Body of pancreas (tissue), 4 donors: ENCODE measurements at regions not wholly inside any gene's neighbourhood (a gene's known extent, or its start where the extent isn't known, plus 50 kb on each side); places are given as distances from the start of the nearest gene placed in this dataset.

Source experiments
- ATAC-seq: fragments of 150-250 bp; one replicate; pipeline ENCODE4 v1.9.1; 2016
- DNase-seq, 4 donors: peaks; one replicate each; pipeline ENCODE4 v3.0.0-alpha.2; 2019
- H3K27ac ChIP-seq, 4 donors: fragments of 200-600 bp; sonication (generic); 1 replicate in 3 of 4; 2 replicates in 1 of 4; pipeline versions ENCODE4 v1.5.1 to v1.6.1; 2016 to 2019; ENCODE audit warnings: mild to moderate bottlenecking in 1 of 4, mixed read lengths in 1 of 4, moderate library complexity in 1 of 4
- H3K27me3 ChIP-seq, 2 donors: fragments of 200-600 bp; sonication (generic); one replicate each; pipeline ENCODE4 v1.6.0; 2016; ENCODE audit warnings: mild to moderate bottlenecking in 1 of 2
- H3K36me3 ChIP-seq, 2 donors: fragments of 200-600 bp; sonication (generic); replicated peaks in 1 of 2; 2 replicates each; pipeline ENCODE4 v1.5.1; 2016; ENCODE audit warnings: low read depth in 2 of 2; ENCODE audit not compliant: insufficient read depth in 1 of 2
- H3K4me1 ChIP-seq: fragments of 200-600 bp; sonication (generic); one replicate; pipeline ENCODE4 v1.6.0; 2016
- H3K4me3 ChIP-seq, 2 donors: fragments of 200-600 bp; sonication (generic); 1 replicate in 1 of 2; 2 replicates in 1 of 2; pipeline ENCODE4 v1.5.1; 2016 to 2019
- H3K9me3 ChIP-seq, 3 donors: fragments of 200-600 bp; sonication (generic); 1 replicate in 2 of 3; 2 replicates in 1 of 3; pipeline ENCODE4 v1.5.1; 2016
- CTCF ChIP-seq, 7 experiments: fragments of 450-650 bp in 4 of 7; fragments of 200-600 bp in 3 of 7; sonication (generic) in 3 of 7; IDR thresholded peaks; one replicate each; pipeline ENCODE4 v1.5.1; 2016 to 2019; ENCODE audit warnings: antibody characterized with exemption in 7 of 7
- POLR2A ChIP-seq, 3 donors: fragments of 450-650 bp; IDR thresholded peaks; one replicate each; pipeline ENCODE4 v1.6.1; 2016; ENCODE audit warnings: antibody characterized with exemption in 3 of 3, mild to moderate bottlenecking in 2 of 3
- WGBS, 2 donors: methylation state at CpG; one replicate each; pipeline ENCODE4 v1.1.5; 2017; 5-methylcytosine and 5-hydroxymethylcytosine counted together
- intact Hi-C: fragments of 100-400 bp; cut with DNase I; formaldehyde crosslinking; loops from one replicate; pipeline ENCODE4 v1.15.1; 2023

GRCh38 chr5:105956456-105957196 lies 1714.1 kb downstream of the EFNA5 start:
- no peak for DNase-seq
- Histone ChIP-seq H3K4me1 (no peaks in the 10 kb centered on the region), H3K4me3 (no peak overlapping the region), H3K27ac (no peak overlapping the region), H3K27me3 (no peaks in the 10 kb centered on the region), H3K36me3 (no peaks in the 10 kb centered on the region), H3K9me3 (no peaks in the 10 kb centered on the region)
- WGBS, 2 donors: 80 to 87% methylated on average over 1 of the region's 1 CpG
- intact Hi-C loops: no loop called here
- no peak for ATAC-seq
- TF ChIP-seq POLR2A (IDR thresholded peaks at IDR 0.05): no peak
- TF ChIP-seq CTCF (IDR thresholded peaks at IDR 0.05): no peak

GRCh38 chr5:105954341-105954740 lies 1716.4 kb downstream of the EFNA5 start:
- Histone ChIP-seq H3K4me3 (no peak overlapping the region), H3K27ac (no peak overlapping the region), H3K9me3 (no peaks in the 10 kb centered on the region), H3K27me3 (no peaks in the 10 kb centered on the region), H3K36me3 (no peaks in the 10 kb centered on the region), H3K4me1 (no peaks in the 10 kb centered on the region)
- ATAC-seq (no peak), DNase-seq (no peak)
- WGBS, 2 donors: 67 to 70% methylated on average over 3 of the region's 3 CpGs
- intact Hi-C loops: no loop called here
- TF ChIP-seq POLR2A (IDR thresholded peaks at IDR 0.05): no peak
- TF ChIP-seq CTCF (IDR thresholded peaks at IDR 0.05): no peak

GRCh38 chr5:105953616-105954015 lies 1717.1 kb downstream of the EFNA5 start:
- intact Hi-C loops: no loop called here
- WGBS, 2 donors: 79 to 86% methylated on average over 3 of the region's 3 CpGs

DNA sequence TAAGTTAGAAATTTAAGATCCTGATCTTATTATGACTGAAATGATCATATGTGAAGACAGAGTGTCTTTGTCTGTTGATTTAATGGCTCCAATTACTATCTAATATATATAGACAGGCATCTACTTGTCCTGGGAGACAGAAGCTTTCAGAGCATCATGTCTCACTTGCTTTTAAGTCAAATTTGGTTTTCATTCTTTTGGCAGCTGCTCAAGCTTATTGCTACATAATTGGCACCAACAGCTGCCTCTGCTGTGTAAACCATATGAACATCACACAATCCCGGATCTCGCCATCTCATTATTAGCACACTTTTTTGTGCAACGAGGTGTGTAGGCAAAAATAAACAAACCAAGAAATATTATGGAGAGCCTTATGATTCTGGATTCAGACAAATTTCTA lies 1717.9 kb downstream of the EFNA5 start:
- WGBS, 2 donors: 68 to 69% methylated on average over 3 of the region's 3 CpGs
- intact Hi-C loops: no loop called here
- no peak for ATAC-seq

More at GRCh38 chr5:105953616-105954015, 1717.1 kb downstream of the EFNA5 start:
- DNase-seq (no peak), ATAC-seq (no peak)
- no peak overlapping the region for H3K4me3 ChIP-seq
- H3K36me3 ChIP-seq: no peaks in the 10 kb centered on the region
- H3K27ac ChIP-seq: no peak overlapping the region
- H3K27me3 ChIP-seq: no peaks in the 10 kb centered on the region
- TF ChIP-seq CTCF (IDR thresholded peaks at IDR 0.05) (no peak), POLR2A (IDR thresholded peaks at IDR 0.05) (no peak)
- no peaks in the 10 kb centered on the region for H3K9me3 ChIP-seq
- H3K4me1 ChIP-seq: no peaks in the 10 kb centered on the region

More for the DNA sequence above, 1717.9 kb downstream of the EFNA5 start:
- Histone ChIP-seq H3K4me3 (no peak overlapping the region), H3K9me3 (no peaks in the 10 kb centered on the region), H3K4me1 (no peaks in the 10 kb centered on the region), H3K27ac (no peak overlapping the region), H3K36me3 (no peaks in the 10 kb centered on the region), H3K27me3 (no peaks in the 10 kb centered on the region)
- no peak for DNase-seq
- no peak for TF ChIP-seq POLR2A (IDR thresholded peaks at IDR 0.05)
- no peak for TF ChIP-seq CTCF (IDR thresholded peaks at IDR 0.05)
